Neural cell (in vitro differentiated cells): ENCODE measurements at regions not wholly inside any gene's neighbourhood (a gene's known extent, or its start where the extent isn't known, plus 50 kb on each side); places are given as distances from the start of the nearest gene placed in this dataset.

Experiments
- H2AFZ ChIP-seq: fragments of 200-600, 300-800 bp; sonication (generic), shearing (Covaris generic); 2 replicates; pipeline ENCODE4 v1.6.0; 2014; ENCODE audit warnings: low read depth, mild to moderate bottlenecking, antibody characterized with exemption, low read length, moderate library complexity
- H3F3A ChIP-seq: fragments of 200-600 bp; shearing (Covaris generic); 2 replicates; pipeline ENCODE4 v1.6.1; 2016; ENCODE audit warnings: mild to moderate bottlenecking, moderate library complexity, mixed read lengths, antibody characterized with exemption, low read length; ENCODE audit not compliant: insufficient read depth, poor library complexity, severe bottlenecking
- H3K27ac ChIP-seq: fragments of 200-600, 300-800 bp; sonication (generic), shearing (Covaris generic); 2 replicates; pipeline ENCODE4 v1.5.1; 2014; ENCODE audit warnings: mild to moderate bottlenecking, low read length, moderate library complexity
- H3K27me3 ChIP-seq: fragments of 300-800, 200-600 bp; sonication (generic), shearing (Covaris generic); 2 replicates; pipeline ENCODE4 v1.6.0; 2014; ENCODE audit warnings: mild to moderate bottlenecking, low read depth, low read length, moderate library complexity; ENCODE audit not compliant: insufficient read depth
- H3K36me3 ChIP-seq: fragments of 300-800, 200-600 bp; sonication (generic), shearing (Covaris generic); 2 replicates; pipeline ENCODE4 v1.5.1; 2014; ENCODE audit warnings: mild to moderate bottlenecking, antibody characterized with exemption, low read length, moderate library complexity; ENCODE audit not compliant: insufficient read depth
- H3K4me2 ChIP-seq: fragments of 300-800, 200-600 bp; sonication (generic), shearing (Covaris generic); 2 replicates; pipeline ENCODE4 v1.6.0; 2014; ENCODE audit warnings: mild to moderate bottlenecking, low read length
- H3K4me3 ChIP-seq: fragments of 300-800, 200-600 bp; sonication (generic), shearing (Covaris generic); 2 replicates; pipeline ENCODE4 v1.5.1; 2014; ENCODE audit warnings: mild to moderate bottlenecking, low read length, moderate library complexity
- H3K79me2 ChIP-seq: fragments of 200-600 bp; shearing (Covaris generic); replicated peaks from 2 replicates; pipeline ENCODE4 v1.6.0; 2014; ENCODE audit warnings: mild to moderate bottlenecking, low read length, moderate library complexity; ENCODE audit not compliant: insufficient read depth
- H3K9ac ChIP-seq: fragments of 300-800, 200-600 bp; sonication (generic), shearing (Covaris generic); 2 replicates; pipeline ENCODE4 v1.6.1; 2016; ENCODE audit warnings: mild to moderate bottlenecking, low read length, mixed read lengths
- H3K9me2 ChIP-seq: fragments of 200-600 bp; shearing (Covaris generic); 2 replicates; pipeline ENCODE4 v1.6.1; 2016; ENCODE audit warnings: mild to moderate bottlenecking, low read length, mixed read lengths; ENCODE audit not compliant: insufficient read depth
- H3K9me3 ChIP-seq: fragments of 200-600, 300-800 bp; sonication (generic), shearing (Covaris generic); 2 replicates; pipeline ENCODE4 v1.6.1; 2016; ENCODE audit warnings: mild to moderate bottlenecking, mixed run types, low read length, moderate library complexity, mixed read lengths
- H4K20me1 ChIP-seq: fragments of 200-600 bp; shearing (Covaris generic); 2 replicates; pipeline ENCODE4 v1.6.1; 2016; ENCODE audit warnings: mild to moderate bottlenecking, mixed run types; ENCODE audit not compliant: insufficient read depth
- CTCF ChIP-seq: fragments of 450-650 bp; IDR thresholded peaks from 2 replicates; pipeline ENCODE4 v1.5.1; 2014; ENCODE audit warnings: antibody characterized with exemption, mild to moderate bottlenecking, moderate library complexity; ENCODE audit not compliant: poor library complexity, severe bottlenecking
- EP300 ChIP-seq: fragments of 450-650 bp; conservative IDR thresholded peaks from 2 replicates; pipeline ENCODE4 v1.6.1; 2014; ENCODE audit warnings: antibody characterized with exemption, mild to moderate bottlenecking, moderate library complexity; ENCODE audit not compliant: poor library complexity, severe bottlenecking
- EZH2 ChIP-seq: fragments of 200-600, 300-800 bp; shearing (Covaris generic), sonication (generic); IDR thresholded peaks from 2 replicates; pipeline ENCODE4 v1.6.1; 2014; ENCODE audit warnings: antibody characterized with exemption, low read length, borderline replicate concordance, mild to moderate bottlenecking; ENCODE audit not compliant: insufficient read depth, poor library complexity, severe bottlenecking
- MXI1 ChIP-seq: fragments of 450-650 bp; conservative IDR thresholded peaks from 2 replicates; pipeline ENCODE4 v1.6.1; 2014; ENCODE audit warnings: antibody characterized with exemption, mild to moderate bottlenecking; ENCODE audit not compliant: poor library complexity, severe bottlenecking
- POLR2AphosphoS5 ChIP-seq: IDR thresholded peaks from 2 replicates; pipeline ENCODE4 v1.6.1; 2012
- RAD21 ChIP-seq: fragments of 450-650 bp; conservative IDR thresholded peaks from 2 replicates; pipeline ENCODE4 v1.6.1; 2014; ENCODE audit warnings: antibody characterized with exemption, mild to moderate bottlenecking, moderate library complexity
- SMC3 ChIP-seq: fragments of 450-650 bp; conservative IDR thresholded peaks from 2 replicates; pipeline ENCODE4 v1.6.1; 2014; ENCODE audit warnings: antibody characterized with exemption, mild to moderate bottlenecking, moderate library complexity; ENCODE audit not compliant: poor library complexity

- no peaks in the 10 kb centered on the region for H3K36me3 ChIP-seq
- no peaks in the 10 kb centered on the region for H3F3A ChIP-seq
- TF ChIP-seq CTCF, result no peak
- TF ChIP-seq EP300, result no peak
- TF ChIP-seq SMC3, result no peak
- no peak for TF ChIP-seq MXI1
- TF ChIP-seq EZH2, result no peak
- no peaks in the 10 kb centered on the region for H3K9me2 ChIP-seq
- no peaks in the 10 kb centered on the region for H3K27me3 ChIP-seq
- no peaks in the 10 kb centered on the region for H3K79me2 ChIP-seq
- no peaks in the 10 kb centered on the region for H4K20me1 ChIP-seq
- H3K9me3 ChIP-seq, result no peaks in the 10 kb centered on the region
- H3K9ac ChIP-seq, result no peak overlapping the region
- H3K4me2 ChIP-seq, result no peak overlapping the region
- H2AFZ ChIP-seq, result no peak overlapping the region
- no peak overlapping the region for H3K27ac ChIP-seq
- no peak overlapping the region for H3K4me3 ChIP-seq
Observed at GRCh38 chr10:111706331-111706730, 477.2 kb downstream of the GPAM start.

- no peak overlapping the region for H3K9ac ChIP-seq
- no peak overlapping the region for H3K4me3 ChIP-seq
- H3K27me3 ChIP-seq, result no peaks in the 10 kb centered on the region
- no peaks in the 10 kb centered on the region for H3K79me2 ChIP-seq
- no peaks in the 10 kb centered on the region for H3F3A ChIP-seq
- no peaks in the 10 kb centered on the region for H3K36me3 ChIP-seq
- no peaks in the 10 kb centered on the region for H3K9me3 ChIP-seq
- no peaks in the 10 kb centered on the region for H3K9me2 ChIP-seq
- no peak overlapping the region for H3K4me2 ChIP-seq
- H2AFZ ChIP-seq, result no peak overlapping the region
- TF ChIP-seq RAD21 (no peak), POLR2AphosphoS5 (no peak)
- H4K20me1 ChIP-seq, result no peaks in the 10 kb centered on the region
- H3K27ac ChIP-seq, result no peak overlapping the region
Observed at GRCh38 chr10:111707076-111707475, 476.5 kb downstream of the GPAM start.

- no peaks in the 10 kb centered on the region for H3F3A ChIP-seq
- H4K20me1 ChIP-seq, result no peaks in the 10 kb centered on the region
Observed at GRCh38 chr10:111709603-111710002, 474.0 kb downstream of the GPAM start.

More at GRCh38 chr10:111709603-111710002, 474.0 kb downstream of the GPAM start:
- Histone ChIP-seq H3K79me2 (no peaks in the 10 kb centered on the region), H3K9me2 (no peaks in the 10 kb centered on the region), H3K9ac (no peak overlapping the region), H3K27ac (no peak overlapping the region), H3K9me3 (no peaks in the 10 kb centered on the region), H3K4me3 (no peak overlapping the region), H3K27me3 (no peaks in the 10 kb centered on the region), H3K36me3 (no peaks in the 10 kb centered on the region), H2AFZ (no peak overlapping the region), H3K4me2 (no peak overlapping the region)
- TF ChIP-seq MXI1 (no peak), CTCF (no peak), EZH2 (no peak), RAD21 (no peak)
